GM18499 (cell line): ENCODE measurements at regions not wholly inside any gene's neighbourhood (a gene's known extent, or its start where the extent isn't known, plus 50 kb on each side); places are given as distances from the start of the nearest gene placed in this dataset.
"Not testable (repeated sequence)": the region's sequence is repeated elsewhere in the genome, so short reads cannot be mapped to it uniquely, and the experiment has no call there.

Source experiments
- ATAC-seq: cut with Tn5 transposase; IDR thresholded peaks from one replicate; pipeline ENCODE4 v1.9.1; 2021; ENCODE audit warnings: moderate number of reproducible peaks; ENCODE audit not compliant: insufficient read depth, unreplicated experiment

DNA sequence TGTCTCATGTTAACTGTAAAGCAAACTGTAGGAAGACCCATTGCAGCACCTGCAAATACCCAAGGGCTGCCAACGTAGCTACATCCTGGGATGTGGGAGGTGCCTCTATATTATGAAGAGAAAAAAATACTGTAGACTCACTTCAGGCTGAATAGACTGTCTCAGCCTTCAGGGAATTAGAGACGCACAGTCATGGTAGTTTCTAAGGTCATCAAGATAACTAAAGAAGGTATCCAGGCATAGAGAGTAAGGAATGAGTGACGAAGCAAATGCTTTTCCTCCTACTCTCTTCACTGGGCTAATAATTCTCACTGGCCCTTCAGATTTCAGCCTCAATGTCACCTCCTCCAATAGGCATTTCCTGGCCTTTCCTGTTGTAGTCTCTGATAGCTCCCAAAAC is 121.6 kb upstream of the ECI2 start:
- ATAC-seq = no peak

DNA sequence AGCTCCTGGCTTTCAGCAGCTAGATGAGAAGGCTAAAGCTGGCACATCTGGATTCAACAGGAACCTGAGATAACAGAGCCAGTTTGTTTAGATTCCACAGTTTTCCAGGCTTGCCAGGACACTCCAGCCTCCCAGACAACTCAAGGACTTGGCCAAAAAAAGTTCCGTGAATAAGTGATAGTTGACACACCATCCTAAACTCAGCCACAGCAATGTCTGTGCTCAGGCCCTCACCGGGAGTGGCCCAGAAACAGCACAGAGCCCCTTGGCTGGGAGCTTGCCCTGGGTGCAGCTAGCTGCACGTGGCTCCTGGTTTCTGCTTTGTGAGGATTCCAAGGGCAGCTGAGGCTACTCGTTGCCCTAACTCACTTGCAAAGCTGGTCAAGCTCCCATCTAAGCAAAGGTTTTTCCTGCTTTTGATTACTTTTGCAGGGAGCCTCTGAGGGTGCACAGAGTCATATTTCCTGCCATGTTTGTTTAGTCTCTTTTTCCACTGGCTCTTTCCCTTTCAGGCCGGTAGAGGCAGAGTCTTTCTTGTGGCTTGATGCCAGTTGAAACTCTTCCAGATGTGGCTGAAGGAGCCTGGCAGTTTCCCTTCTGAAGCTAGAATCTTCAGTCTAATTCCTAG is 118.3 kb upstream of the ECI2 start:
- ATAC-seq = no peak

DNA sequence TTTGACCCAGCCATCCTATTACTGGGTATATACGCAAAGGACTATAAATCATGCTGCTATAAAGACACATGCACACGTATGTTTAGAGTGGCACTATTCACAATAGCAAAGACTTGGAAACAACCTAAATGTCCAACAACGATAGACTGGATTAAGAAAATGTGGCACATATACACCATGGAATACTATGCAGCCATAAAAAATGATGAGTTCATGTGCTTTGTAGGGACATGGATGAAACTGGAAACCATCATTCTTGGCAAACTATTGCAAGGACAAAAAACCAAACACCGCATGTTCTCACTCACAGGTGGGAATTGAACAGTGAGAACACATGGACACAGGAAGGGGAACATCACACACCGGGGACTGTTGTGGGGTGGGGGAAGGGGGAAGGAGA is 117.1 kb upstream of the ECI2 start:
- ATAC-seq = not testable (repeated sequence)

DNA sequence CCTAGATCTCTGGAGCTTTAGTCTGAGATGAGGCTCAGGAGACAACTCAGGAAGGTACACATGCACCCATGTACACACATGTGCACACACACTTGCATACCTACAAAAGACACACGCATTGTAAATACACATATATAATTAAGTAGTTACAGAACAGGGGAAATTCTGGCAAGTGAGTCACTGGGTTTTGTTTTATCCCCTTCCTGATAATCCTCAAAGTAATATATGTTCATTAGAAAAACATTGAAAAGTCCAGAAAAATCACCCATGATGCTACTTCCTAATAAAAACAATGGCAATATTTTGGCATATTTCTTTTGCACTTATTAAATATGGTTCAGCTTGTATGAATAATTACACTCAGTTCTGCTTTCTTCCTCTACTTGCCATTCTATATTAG is 115.3 kb upstream of the ECI2 start:
- no peak for ATAC-seq

DNA sequence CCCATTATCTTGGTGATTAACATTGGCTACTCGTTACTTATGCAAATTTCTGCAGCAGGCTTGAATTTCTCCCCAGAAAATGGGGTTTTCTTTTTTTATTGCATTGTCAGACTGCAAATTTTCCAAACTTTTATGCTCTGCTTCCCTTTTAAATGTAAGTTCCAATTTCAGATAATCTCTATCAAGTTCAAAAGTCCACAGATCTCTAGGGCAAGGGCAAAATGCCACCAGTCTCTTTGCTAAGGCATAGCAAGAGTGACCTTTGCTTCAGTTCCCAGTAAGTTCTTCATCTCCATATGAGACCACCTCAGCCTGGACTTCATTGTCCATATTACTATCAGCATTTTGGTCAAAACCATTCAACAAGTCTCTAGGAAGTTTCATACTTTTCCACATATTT is 108.5 kb upstream of the ECI2 start:
- not testable (repeated sequence) for ATAC-seq

DNA sequence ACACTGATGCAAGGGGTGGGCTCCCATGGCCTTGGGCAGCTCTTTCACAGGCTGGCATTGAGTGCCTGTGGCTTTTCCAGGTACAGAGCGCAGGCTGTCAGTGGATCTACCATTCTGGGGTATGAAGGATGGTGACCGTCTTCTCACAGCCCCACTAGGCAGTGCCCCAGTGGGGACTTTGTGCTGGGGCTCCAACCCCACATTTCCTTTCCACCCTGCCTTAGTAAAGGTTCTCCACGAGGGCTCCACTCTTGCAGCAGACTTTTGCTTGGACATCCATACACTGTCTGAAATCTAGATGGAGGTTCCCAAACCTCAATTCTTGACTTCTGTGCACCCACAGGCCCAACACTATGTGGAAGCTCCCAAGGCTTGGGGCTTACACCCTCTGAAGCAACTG is 107.9 kb upstream of the ECI2 start:
- no peak for ATAC-seq

DNA sequence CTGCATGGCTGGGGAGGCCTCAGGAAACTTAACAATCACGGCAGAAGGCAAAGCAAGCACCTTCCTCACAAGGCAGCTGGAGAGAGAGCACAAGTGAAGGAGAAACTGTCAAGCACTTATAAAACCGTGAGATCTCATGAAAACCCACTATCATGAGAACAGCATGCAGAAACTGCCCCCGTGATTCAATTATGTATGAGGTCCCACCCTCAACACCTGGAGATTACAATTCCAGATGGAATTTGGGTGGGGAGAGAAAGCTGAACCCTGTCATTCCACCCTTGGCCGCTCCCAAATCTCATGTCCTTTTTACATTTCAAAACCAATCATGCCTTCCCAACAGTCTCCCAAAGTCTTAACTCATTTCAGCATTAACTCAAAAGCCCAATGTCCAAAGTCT is 107.2 kb upstream of the ECI2 start:
- ATAC-seq = no peak

DNA sequence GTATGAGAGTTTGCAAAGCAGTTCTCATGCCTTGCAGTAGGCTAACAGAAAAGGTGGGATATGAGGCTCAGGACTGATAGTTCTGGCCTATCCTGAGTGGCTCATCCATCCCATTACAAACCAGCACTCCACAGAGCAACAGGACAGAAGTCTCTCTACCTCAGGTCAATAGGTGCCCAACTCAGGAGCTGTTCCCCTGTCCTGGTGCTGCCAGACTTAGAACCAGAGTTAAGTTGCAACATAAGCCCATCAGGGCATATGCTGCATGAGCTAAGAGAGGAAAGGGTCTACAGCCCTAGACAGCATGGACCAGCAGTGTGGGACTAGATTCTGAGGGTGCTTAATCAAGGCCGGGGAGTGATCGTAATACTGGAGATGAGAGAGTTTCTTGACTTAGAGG is 104.8 kb upstream of the ECI2 start:
- ATAC-seq = no peak

DNA sequence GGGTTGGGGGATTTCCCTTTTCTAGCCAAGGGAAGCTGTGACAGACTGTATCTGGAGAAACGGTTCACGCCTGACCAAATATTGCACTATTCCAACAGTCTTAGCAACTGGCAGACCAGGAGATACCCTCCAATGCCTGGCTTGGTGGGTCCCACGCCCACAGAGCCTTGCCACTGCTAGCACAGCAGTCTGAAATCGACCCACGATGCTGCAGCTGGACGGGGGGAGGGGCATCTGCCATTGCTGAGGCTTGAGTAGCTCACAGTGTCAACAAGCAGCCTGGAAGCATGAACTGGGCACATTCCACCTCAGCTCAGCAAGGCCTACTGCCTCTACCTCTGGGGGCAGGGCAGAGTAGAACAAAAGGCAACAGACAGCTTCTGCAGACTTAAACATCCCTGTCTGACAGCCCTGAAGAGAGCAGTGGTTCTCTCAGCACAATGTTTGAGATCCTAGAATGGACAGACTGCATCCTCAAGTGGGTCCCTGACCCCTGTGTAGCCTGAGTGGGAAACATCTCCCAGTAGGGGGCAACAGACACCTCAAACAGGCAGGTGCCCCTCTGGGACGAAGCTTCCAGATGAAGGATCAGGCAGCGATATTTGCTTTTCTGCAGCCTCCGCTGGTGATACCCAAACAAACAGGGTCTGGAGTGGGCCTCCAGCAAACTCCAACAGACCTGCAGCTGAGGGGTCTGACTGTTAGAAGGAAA is 89.9 kb upstream of the ECI2 start:
- no peak for ATAC-seq

DNA sequence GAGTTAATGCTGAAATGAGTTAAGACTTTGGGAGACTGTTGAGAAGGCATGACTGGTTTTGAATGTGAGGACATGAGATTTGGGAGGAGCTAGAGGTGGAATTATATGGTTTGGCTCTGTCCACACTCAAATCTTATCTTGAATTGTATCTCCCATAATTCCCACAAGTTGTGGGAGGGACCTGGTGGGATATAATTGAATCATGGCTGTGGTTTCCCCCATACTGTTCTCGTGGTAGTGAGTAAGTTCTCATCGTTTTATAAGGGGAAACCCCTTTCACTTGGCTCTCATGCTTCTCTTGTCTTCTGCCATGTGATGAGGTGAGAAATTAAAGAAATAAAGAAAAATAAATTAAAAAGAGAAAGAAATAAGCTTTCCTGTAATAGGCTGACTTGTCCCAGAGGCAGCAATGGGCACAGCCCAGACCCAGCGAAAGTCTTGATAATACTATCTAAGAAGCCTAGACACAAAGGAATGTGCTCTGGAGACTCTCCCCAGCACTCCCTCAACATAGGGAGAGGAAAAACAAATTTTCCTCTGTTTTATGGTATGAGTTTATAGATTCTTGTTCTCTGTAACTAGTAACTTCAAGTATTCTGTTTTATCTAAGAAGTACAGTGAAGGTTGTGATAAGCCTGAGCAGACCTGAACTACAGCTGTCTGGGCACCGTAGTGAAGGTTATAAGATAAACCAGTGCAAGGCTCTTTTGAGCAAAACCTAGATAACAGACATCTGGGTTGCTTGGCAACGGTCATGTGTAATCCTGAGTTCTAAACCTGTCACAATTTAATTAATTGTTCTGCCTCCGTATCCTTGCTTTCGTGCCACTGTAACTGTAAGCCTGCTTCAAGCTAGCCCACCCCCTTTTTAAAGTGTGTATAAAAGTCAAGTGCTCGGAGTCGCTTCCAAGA is 88.9 kb upstream of the ECI2 start:
- ATAC-seq = no peak

DNA sequence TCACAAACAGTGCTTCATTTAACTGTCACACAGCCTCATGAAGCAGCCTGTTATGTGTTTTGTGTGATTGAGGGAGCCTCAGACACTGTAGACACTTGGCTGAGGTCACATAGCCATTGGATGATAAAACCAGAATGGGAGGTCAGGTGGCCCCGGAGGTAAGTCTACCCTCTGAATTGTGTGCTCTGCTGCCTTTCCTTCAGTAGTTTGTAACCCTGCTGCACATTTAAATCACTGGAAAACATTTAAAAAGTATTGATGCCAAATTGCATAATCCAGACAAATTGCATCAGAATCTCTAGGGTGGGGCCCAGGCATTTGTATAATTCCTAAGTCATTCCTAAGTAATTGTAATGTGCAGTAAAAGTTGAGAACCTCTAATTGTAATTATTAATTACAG is 85.2 kb upstream of the ECI2 start:
- no peak for ATAC-seq

DNA sequence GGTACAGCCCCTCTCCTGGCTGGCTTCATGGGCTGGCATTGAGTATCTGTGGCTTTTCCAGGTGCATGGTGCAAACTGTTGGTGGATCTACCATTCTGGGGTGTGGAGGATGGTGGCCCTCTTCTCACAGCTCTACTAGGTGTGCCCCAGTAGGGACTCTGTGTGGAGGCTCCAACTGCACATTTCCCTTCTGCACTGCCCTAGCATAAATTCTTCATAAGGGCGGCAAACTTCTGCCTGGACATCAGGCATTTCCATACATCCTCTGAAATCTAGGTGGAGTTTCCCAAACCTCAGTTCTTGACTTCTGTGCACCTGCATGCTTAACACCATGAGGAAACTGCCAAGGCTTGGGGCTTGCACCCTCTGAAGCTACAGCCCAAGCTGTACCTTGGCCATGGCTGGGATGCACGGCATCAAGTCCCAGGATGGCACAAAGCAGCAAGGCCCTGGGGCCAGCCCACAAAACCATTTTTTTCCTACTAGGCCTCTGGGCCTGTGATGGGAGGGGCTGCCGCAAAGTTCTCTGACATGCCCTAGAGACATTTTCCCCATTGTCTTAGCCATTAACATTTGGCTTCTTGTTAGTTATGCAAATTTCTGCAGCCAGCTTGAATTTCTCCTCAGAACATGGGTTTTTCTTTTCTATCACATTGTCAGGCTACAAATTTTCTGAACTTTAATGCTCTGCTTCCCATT is 83.4 kb upstream of the ECI2 start:
- not testable (repeated sequence) for ATAC-seq

DNA sequence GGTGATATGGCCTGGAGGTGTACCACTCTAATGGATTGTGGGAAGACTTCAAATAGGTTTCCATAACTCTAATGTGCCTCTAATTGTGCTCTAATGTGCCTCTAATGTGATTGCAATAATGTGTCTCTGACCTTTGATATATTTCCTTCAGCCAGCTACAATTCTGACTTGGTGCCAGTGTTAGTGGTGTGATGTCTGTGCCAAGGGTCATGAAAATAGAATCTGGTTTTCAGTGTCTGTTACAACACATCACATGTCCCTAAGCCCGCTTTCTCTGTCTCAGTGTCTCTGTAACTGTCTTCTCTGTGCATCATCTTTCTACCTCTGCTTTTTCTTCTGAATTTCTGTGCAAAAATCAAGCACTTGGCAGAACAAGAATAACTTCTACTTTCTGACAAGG is 77.2 kb upstream of the ECI2 start:
- ATAC-seq = no peak

DNA sequence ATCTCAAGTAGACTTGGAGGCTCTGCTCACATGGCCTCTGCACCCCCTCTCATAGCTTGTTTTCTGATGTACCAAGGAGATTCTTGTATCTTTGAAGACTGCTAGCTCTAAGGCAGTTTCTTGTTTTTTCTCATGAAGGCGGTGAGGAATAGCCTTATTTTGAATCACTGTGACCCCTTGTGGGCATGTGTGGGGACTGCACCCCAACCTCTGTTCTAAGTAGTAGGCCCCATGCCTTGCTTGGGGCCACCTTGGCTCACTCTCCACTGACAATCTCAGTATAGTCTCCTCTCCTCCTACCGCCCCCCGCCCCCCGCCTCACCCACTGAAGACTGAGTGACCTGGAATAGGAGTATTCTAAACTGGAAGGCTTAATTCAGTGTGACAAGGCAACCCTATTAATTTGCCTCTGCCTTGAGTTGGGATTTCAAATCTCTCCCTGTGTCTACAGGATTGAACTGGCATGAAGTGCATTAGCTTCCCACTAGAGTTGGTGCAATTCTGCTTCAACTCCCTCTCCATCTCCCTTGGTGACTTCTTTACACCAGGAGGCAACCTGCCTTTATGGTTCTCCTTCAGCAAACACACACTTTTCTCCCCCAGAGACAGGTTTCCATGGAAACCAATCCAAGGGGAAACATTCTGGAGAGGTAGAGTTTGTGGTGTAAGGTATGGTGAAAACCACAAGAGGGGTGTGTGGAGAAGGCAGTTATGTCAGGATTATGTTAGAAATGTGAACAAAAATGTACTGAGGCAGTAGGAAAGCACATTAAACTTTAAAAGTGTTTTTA is 75.4 kb upstream of the ECI2 start:
- ATAC-seq = no peak

DNA sequence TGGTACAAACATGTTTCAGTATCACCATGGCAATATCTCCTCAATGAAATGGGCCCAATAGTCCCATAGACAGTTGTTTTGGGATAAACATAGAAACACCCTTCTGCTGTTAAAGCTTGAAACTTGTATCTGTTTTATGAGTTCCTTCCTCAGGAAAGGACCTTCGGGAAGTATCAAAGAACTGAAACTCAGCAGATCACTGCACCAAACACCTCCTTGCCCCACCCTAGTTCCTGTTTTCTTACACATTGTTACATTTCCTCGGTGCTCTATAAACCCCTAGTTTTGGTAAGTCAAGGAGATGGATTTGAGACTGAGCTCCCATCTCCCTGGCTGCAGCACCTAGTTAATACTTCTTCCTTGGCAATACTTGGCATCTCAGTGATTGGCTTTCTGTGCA is 73.8 kb upstream of the ECI2 start:
- ATAC-seq = no peak

DNA sequence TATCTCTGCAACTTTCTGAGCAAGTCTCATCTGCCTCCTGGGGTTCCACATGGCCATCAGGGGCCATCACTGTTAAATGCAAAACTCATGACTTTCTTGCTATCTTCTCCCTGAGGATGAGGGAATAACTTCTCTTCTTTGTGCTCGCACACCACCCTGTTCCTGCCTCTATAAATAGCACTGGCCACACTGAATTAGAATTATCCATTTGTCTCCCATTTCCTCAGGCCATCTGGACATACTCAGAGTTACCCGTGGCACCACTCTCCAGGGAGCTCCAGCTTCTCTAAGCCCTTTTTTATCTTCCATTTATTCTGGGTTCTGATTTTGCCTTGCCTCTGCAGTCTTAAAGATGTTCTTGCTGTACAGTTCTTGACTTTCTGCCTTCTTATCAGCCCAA is 72.8 kb upstream of the ECI2 start:
- ATAC-seq = no peak

DNA sequence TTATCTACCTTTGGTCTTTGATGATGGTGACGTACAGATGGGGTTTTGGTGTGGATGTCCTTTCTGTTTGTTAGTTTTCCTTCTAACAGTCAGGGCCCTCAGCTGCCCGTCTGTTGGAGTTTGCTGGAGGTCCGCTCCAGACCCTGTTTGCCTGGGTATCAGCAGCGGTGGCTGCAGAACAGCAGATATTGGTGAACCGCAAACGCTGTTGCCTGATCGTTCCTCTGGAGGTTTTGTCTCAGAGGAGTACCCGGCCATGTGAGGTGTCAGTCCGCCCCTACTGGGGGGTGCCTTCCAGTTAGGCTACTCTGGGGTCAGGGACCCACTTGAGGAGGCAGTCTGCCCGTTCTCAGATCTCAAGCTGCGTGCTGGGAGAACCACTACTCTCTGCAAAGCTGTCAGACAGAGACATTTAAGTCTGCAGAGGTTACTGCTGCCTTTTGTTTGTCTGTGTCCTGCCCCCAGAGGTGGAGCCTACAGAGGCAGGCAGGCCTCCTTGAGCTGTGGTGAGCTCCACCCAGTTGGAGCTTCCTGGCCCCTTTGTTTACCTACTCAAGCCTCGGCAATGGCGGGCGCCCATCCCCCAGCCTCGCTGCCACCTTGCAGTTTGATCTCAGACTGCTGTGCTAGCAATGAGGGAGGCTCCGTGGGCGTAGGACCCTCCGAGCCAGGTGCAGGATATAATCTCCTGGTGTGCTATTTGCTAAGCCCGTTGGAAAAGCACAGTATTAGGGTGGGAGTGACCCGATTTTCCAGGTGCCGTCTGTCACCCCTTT is 68.5 kb upstream of the ECI2 start:
- not testable (repeated sequence) for ATAC-seq

DNA sequence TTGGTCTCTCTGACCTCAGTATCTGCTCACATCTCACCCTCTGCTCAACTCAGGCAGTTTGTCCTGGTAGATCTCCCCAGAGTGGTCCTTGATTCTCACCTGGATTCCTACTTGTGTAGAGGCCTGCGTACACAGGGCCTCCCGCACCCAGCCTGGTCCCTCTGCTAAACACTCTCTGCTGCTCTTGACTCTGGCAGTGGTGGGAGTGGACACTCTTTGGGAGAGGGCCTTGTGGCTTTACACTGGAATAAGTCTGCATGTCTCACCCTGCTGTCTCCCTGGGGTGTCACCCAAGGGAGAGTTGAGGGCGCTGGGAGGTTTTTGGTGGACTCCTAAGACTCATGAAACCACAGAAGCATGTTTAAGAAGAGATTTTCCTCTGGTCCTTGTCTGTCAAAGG is 57.3 kb upstream of the ECI2 start:
- no peak for ATAC-seq

DNA sequence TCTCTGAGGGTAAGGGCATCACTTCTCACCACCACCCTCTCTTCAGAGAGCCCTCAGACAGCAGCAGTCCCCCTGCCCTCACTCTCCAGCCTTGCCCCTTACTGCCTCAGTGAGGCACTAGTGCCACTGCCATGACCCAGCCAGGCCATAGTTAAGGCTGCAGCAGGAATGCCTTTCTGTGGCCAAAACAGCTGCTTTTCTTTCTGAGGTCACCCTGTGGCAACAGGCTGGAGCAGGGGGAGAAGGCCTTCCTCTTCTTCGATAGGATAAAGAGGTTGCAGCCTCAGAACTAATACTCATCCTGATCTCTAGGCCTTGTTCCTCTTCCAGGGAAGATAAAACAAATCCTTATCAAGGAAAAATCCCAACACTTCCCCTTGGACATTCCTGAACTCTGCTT is 56.8 kb upstream of the ECI2 start:
- no peak for ATAC-seq
